NCI-H446 treated with DMSO at 0.1 percent for 48 hours (cell line): ENCODE measurements at regions not wholly inside any gene's neighbourhood (a gene's known extent, or its start where the extent isn't known, plus 50 kb on each side); places are given as distances from the start of the nearest gene placed in this dataset.
"Not testable (repeated sequence)": the region's sequence is repeated elsewhere in the genome, so short reads cannot be mapped to it uniquely, and the experiment has no call there.

Experiments used
- DNase-seq: peaks from one replicate; lab custom pipeline; 2025; lab: John Stamatoyannopoulos, UW

GRCh38 chr6:3900744-3901336 lies 51.7 kb downstream of the FAM50B start:
- DNase-seq, result no peak

GRCh38 chr6:3902871-3903648 lies 53.9 kb downstream of the FAM50B start:
- DNase-seq, result no peak

GRCh38 chr6:3904518-3904917 lies 55.3 kb downstream of the FAM50B start:
- no peak for DNase-seq

DNA sequence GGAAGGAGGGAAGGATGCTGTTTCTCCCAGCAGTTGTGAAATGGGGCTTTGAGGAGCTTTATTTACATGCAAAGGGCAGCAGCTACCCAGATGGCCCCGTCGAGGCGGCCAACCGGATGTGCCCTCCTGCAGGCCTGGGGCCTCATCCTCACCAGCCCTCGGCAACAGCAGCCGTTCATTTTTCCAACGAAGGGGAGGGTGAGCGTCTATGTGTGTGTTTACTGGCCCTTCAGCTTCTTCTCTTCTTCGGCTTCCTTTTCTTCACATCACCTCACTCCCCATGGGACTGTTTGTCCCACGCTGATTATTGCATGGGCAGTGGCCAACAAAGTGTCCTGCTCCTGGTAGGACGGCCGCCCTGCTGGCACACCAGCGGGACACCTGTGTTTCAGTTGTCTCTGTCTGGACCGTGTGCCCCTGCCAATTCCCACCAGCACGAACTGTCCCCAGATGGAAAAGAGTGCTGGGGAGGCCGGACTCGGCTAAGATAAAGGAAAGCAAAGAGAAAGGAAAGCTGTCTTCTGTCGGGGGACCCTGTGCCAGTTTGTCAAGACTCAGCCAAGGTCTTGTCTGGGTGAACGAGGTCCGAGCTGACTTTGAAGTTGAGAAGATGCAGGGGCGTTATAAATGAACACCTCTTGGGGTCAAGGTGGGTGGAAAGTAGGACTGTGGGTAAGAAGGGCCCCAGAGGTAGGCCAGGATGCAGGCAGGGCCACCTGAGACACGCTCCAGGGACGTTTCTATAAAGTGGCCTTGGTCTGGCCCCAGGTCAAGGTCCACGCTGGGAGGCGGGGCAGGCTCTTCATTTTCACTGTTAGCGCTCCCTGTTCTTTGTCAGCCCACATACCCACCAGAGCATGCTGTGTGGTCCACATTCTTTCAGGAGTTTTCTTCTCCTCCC lies 57.0 kb downstream of the FAM50B start:
- no peak for DNase-seq

DNA sequence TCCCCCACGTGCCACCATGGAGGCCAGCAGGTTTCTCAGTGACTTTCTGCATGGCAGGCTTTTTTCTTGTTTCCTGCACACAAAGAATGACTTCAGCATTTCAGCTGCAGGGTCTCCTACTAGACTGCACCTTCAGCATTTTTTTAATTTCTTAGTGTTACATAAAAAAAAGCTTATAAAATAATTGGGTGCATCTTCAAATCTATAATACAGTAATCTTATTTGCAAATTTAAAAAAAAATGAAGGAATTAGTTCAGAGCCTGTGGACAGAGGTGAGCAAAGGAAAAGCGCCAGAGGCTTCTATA lies 57.6 kb downstream of the FAM50B start:
- DNase-seq, result no peak

DNA sequence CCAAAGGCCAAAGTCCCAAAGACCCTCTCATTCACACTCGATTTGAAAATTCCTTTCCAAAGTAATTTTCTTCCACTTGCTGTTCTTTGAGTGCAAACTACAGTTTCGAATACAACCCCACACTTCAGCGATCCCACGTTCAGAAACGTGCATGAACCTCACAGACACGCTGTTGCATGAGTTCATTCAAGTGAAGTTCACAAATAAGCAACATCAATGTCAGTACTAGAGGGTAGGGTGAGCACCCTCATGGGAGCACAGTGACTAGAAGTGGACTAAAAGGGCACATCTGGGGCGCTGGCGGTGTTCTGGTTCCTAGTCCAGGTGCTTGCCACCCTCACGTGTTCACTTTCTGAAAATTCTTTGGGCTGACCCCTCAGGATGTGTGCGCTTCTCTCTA lies 59.0 kb downstream of the FAM50B start:
- DNase-seq, result no peak

DNA sequence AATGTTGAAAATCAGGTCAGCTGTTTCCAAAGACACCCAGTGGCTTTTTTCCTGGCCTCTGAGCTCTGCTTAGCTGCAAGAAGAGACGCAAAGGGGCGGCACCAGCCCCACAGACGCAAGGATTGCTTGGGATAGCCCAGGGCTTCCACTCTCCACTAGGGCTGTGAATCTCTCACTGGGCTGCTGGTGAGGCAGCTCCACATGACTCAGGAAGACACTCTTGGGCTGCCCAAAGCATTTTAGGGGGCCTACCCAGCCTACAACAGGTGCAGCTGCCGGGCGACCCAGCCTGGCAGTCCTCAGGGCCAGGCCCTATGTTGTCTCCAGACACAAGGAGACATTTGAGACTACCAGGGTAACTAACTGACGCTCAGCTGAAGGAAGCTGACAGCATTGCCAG lies 59.8 kb downstream of the FAM50B start:
- DNase-seq, result no peak

GRCh38 chr6:3910106-3910663 lies 61.0 kb downstream of the FAM50B start:
- no peak for DNase-seq

DNA sequence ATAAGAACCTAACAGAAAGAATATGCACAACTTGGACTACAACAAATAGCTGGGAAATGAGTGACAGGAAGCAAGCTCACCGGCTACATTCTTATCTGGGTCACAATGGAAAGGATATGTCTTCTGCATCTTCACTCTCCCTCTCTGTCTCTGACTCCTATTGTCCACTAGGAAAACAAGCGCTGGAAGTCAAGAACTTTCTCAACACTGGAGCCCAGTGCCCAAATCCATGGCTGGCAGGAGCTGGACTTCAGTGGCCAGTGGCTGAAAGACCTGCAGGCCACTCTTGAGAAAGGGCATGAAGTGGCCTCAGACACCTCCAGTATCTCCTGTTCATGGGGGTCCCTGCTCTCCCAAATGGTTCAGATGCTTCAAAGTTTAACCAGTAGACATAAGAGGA lies 62.0 kb downstream of the FAM50B start:
- DNase-seq, result no peak

DNA sequence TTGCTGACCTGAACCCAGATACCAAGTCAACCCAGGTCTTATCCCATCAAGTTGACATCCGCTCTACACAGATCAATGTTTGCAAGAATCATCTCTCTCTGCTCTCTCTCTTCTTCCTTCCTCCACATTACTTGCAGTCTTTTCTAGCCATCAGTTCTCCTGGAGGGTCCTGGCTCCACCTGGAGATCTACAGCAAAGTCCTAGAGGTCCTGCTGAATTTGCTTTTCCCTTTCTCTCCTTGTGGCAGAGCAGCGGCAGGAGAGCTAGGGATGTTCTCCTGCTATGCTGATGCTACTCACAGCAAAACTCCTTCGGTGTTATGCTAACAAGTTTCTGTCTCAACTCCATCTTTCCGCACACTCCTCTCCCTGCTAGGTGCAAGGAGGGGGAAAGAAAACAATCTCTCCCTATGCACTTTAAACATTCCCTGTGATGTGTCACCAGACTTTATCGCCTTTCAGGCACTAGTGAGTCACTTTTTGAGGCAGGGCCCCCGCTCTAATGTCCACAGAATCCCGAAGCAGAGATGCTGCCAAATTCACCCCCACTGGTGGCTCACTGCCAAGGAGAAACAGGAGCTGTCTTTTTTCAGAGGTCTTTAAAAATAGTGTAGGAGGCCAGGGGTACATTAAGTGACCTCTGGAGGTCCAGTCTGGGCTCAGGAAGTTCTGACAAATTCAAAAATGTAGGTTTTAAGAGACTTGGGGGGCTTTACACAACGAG lies 62.6 kb downstream of the FAM50B start:
- peak; percentile 9 for DNase-seq

DNA sequence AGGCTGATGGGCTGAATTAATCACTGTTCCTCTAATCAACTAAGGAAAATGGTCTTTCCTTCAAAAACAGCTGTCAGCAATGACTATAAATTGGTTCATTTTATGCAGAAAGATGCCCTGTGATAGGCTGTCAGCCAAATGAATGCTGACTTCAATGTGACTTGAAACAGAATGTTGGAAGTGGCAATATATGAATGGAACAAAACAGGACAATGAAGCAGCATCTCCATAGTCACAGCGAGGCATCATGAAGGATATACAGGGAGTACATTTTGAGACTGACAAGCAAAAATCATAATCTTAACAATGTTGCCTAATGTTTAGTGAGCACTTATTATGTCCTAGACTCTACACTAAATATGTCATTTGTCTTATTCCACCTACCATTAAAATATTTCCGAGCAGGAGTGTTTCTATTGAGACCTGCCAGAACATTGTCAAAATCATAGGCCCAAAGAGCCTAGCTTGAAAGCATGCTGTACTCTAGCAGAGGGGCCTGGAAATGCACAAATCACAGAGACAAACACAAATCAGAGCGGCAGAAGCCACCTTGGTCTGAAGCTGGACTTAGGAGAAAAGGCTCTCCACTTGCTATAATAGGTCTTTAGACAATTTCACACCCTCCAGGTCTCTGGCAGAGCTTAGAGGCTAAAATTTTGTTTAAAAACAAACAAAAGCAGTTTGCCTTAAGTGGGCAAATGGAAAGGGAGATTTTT lies 63.3 kb downstream of the FAM50B start:
- no peak for DNase-seq

DNA sequence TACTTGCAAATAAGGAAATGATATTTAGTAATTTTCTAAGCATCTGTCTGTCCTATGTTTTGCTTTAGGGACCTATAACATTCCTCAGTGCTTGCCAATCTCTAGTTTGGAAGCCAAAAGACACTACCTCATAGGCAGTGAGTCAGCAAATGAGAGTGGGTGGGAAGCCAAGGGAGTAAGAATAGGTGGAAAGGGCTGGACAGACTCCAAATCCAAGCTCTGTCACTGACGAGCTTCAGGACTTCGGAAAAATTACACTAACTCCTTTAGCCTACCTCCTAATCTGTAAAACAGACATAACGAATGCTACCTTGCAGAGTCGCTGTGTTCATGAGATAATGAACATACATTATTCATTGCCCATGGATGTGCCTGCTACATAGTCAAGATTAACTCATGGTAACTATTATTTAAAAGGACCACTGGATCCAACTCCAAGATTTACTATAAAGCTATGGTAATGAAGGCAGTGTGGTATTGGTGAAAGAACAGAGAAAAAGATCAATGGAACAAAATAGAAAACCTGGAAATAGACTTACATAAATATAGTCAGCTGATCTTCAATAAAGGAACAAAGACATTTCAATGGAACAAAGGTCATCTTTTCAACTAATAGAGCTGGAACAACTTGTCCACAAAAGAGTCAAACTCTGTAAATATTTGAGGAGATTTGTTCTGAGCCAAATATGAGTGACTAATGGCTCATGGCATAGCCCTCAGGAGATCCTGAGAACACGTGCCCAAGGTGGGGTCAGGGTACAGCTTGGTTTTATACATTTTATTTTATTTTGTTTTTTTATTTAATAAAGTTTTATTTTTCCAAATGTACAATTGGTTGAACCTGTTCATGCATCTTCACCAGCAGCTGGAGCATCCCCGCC lies 64.1 kb downstream of the FAM50B start:
- peak; percentile 90 for DNase-seq

DNA sequence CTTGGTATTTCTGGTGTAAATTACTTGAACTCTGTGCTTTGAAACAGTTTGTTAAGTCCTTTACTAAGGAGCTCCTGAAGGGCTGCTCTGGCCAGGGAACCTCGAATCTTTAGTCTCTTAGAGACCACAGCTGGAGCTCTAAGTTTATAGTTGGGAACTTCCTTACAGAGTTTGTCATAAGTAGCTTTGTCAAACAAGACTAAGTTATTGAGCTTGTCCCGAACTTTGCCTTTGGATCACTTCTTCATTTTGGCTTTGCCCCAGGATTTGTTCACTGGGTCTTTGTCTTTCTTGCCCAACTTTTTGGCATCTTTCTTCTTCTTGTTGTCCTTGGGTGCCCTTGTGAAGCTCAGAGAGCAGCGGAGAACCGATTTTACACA lies 64.8 kb downstream of the FAM50B start:
- DNase-seq, result no peak

DNA sequence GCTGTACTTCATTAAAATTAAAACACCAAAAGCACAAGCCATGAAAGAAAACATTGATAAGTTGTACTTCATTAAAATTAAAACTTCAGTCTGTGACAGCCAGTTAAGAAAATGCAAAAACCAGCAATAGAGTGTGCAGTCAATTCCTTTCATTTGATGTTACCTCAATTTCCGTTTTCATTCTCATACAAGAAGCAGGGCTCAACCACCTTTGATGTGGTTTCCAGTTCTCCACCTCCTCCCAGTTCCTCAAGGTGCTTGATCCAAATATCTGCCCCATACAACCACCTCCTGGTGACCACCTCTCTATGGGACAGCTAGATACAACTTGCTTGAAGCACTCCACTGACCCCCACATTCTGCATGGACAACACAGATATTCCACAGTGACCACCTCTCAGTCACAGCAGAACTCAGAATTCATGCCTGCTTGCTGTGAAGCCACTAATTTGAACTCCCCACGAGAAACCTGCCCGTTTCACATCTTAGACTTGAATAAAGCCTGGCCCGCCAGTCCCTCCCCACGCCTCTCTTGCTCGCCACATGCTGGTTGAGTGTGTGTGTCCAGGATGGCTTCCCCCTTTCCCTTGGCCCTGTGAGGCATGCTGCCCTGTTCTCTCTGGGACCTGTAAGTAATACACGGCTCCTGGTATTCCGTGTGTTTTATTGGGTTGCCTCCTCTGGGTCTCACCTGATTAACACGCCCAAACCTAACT lies 66.1 kb downstream of the FAM50B start:
- no peak for DNase-seq

GRCh38 chr6:3916211-3916610 lies 67.0 kb downstream of the FAM50B start:
- no peak for DNase-seq

DNA sequence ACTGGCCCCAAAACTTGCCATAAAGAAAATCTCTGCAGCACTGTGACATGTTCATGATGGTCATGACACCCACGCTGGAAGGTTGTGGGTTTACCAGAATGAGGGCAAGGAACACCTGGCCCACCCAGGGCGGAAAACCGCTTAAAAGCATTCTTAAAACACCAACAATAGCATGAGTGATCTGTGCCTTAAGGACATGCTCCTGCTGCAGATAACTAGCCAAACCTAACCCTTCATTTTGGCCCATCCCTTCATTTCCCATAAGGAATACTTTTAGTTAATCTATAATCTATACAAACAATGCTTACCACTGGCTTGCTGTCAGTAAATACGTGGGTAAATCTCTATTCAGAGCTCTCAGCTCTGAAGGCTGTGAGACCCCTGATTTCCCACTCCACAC lies 67.6 kb downstream of the FAM50B start:
- DNase-seq, result not testable (repeated sequence)

DNA sequence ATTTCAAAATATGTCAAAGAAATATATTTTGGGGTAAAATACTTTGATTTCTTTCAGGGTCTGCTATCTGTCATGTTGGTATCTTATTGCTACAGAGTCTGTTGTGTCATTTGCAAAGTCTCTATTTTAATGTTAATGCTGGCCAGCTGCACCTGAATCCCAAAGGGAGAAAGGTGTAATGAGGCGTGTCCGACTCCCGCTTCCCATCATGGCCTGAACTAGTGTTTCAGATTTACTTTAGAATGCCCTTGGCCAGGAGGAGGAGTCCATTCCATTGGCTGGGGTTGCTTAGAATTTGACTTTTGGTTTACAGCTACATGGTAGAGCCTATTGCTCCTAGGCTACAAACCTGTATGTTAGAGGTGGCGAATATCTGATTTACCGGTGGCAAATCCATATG lies 69.3 kb downstream of the FAM50B start:
- DNase-seq, result no peak

- DNase-seq, result no peak
Observed at GRCh38 chr6:3919130-3919628, 70.0 kb downstream of the FAM50B start.

- no peak for DNase-seq
Observed at GRCh38 chr6:3919849-3920248, 70.7 kb downstream of the FAM50B start.

- DNase-seq, result no peak
Observed at GRCh38 chr6:3920321-3920720, 71.1 kb downstream of the FAM50B start.
